ENCODE measurements at regions not wholly inside any gene's neighbourhood (a gene's known extent, or its start where the extent isn't known, plus 50 kb on each side); places are given as distances from the start of the nearest gene placed in this dataset.

DNA sequence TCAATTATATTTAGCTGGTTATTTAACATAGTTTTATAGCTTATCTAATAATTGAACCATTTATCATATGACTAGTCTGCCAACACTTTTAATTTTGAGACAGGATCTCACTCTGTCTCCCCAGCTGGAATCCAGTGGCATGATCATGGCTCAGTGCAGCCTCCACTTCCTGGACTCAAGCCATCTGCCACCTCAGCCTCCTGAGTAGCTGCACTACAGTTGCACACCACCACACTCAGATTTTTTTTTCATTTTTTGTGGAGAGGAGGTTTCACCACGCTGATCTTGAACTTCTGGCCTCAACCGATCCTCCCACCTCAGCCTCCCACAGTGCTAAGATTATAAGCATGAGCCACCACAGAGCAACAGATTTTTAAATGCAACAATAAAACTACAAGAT is 151.4 kb upstream of the MDGA2 start:
- Histone ChIP-seq H3K36me3 (ENCODE audit: insufficient read depth, low read length, poor library complexity, severe bottlenecking) (no peaks in the 10 kb centered on the region), H3K27me3 (replicated peaks; ENCODE audit: insufficient read depth, low read depth, low read length, poor library complexity) (no peaks in the 10 kb centered on the region), H3K4me3 (ENCODE audit: low read depth, low read length, poor library complexity, severe bottlenecking) (no peak overlapping the region), H3K4me1 (ENCODE audit: insufficient read depth, low read length, poor library complexity, severe bottlenecking) (no peaks in the 10 kb centered on the region), H3K9me3 (ENCODE audit: low read depth, low read length, poor library complexity, severe bottlenecking) (no peaks in the 10 kb centered on the region), H3K27ac (ENCODE audit: low read depth, low read length, poor library complexity, severe bottlenecking) (no peak overlapping the region)
- TF ChIP-seq CTCF (conservative IDR thresholded peaks at IDR 0.05; ENCODE audit: low read depth, low read length) (no peak), EZH2 (IDR thresholded peaks at IDR 0.05; ENCODE audit: borderline replicate concordance, low read depth, low read length, poor library complexity, severe bottlenecking) (no peak)
- BruUV-seq (replicated peaks), result no TSS peak
- intact Hi-C loops (cut with micrococcal nuclease; ENCODE audit: unreplicated experiment), result loop anchor here (2.0 kb wide), 1 partner anchor 16 kb away; no protein-coding TSS in a partner anchor
- ChIA-PET POLR2A (ENCODE audit: low non-redundant PET) (no interaction called here), CTCF (no interaction called here)
- DNase-seq (ENCODE audit: low spot score), result no peak

- TF ChIP-seq CTCF (conservative IDR thresholded peaks at IDR 0.05; ENCODE audit: low read depth, low read length) (no peak), EZH2 (IDR thresholded peaks at IDR 0.05; ENCODE audit: borderline replicate concordance, low read depth, low read length, poor library complexity, severe bottlenecking) (no peak)
- no TSS peak for BruUV-seq (replicated peaks)
- intact Hi-C loops (cut with micrococcal nuclease; ENCODE audit: unreplicated experiment), result no loop called here
- H3K4me3 ChIP-seq (ENCODE audit: low read depth, low read length, poor library complexity, severe bottlenecking), result no peak overlapping the region
- H3K27ac ChIP-seq (ENCODE audit: low read depth, low read length, poor library complexity, severe bottlenecking), result no peak overlapping the region
- no peaks in the 10 kb centered on the region for H3K4me1 ChIP-seq (ENCODE audit: insufficient read depth, low read length, poor library complexity, severe bottlenecking)
- POLR2A ChIA-PET (ENCODE audit: low non-redundant PET), result no interaction called here
- H3K36me3 ChIP-seq (ENCODE audit: insufficient read depth, low read length, poor library complexity, severe bottlenecking), result no peaks in the 10 kb centered on the region
- CTCF ChIA-PET, result no interaction called here
- no peaks in the 10 kb centered on the region for H3K9me3 ChIP-seq (ENCODE audit: low read depth, low read length, poor library complexity, severe bottlenecking)
- DNase-seq (ENCODE audit: low spot score), result no peak
- no peaks in the 10 kb centered on the region for H3K27me3 ChIP-seq (replicated peaks; ENCODE audit: insufficient read depth, low read depth, low read length, poor library complexity)
These were observed 146.9 kb upstream of the MDGA2 start for GRCh38 chr14:47822326-47822725.

- no peaks in the 10 kb centered on the region for H3K9me3 ChIP-seq (ENCODE audit: low read depth, low read length, poor library complexity, severe bottlenecking)
- H3K27ac ChIP-seq (ENCODE audit: low read depth, low read length, poor library complexity, severe bottlenecking), result no peak overlapping the region
- TF ChIP-seq CTCF (conservative IDR thresholded peaks at IDR 0.05; ENCODE audit: low read depth, low read length) (no peak), EZH2 (IDR thresholded peaks at IDR 0.05; ENCODE audit: borderline replicate concordance, low read depth, low read length, poor library complexity, severe bottlenecking) (no peak)
- no peak overlapping the region for H3K4me3 ChIP-seq (ENCODE audit: low read depth, low read length, poor library complexity, severe bottlenecking)
- ChIA-PET POLR2A (ENCODE audit: low non-redundant PET) (no interaction called here), CTCF (no interaction called here)
- H3K4me1 ChIP-seq (ENCODE audit: insufficient read depth, low read length, poor library complexity, severe bottlenecking), result no peaks in the 10 kb centered on the region
- DNase-seq (ENCODE audit: low spot score), result no peak
- intact Hi-C loops (cut with micrococcal nuclease; ENCODE audit: unreplicated experiment), result no loop called here
- BruUV-seq (replicated peaks), result no TSS peak
- H3K27me3 ChIP-seq (replicated peaks; ENCODE audit: insufficient read depth, low read depth, low read length, poor library complexity), result no peaks in the 10 kb centered on the region
- H3K36me3 ChIP-seq (ENCODE audit: insufficient read depth, low read length, poor library complexity, severe bottlenecking), result no peaks in the 10 kb centered on the region
These were observed 145.7 kb upstream of the MDGA2 start for GRCh38 chr14:47821135-47821534.
